ENCODE measurements at regions not wholly inside any gene's neighbourhood (a gene's known extent, or its start where the extent isn't known, plus 50 kb on each side); places are given as distances from the start of the nearest gene placed in this dataset.

- no peak for DNase-seq (ENCODE audit: low read depth in 1 of 2, low spot score in 1 of 2)
- Histone ChIP-seq H3K27ac (replicated peaks) (no peak overlapping the region), H3K27me3 (ENCODE audit: insufficient read depth, poor library complexity, severe bottlenecking) (no peaks in the 10 kb centered on the region), H3K4me3 (replicated peaks; ENCODE audit: insufficient read depth, low read length) (no peak overlapping the region)
- TF ChIP-seq REST (IDR thresholded peaks at IDR 0.05; ENCODE audit: insufficient replicate concordance, low read depth) (no peak), CTCF (IDR thresholded peaks at IDR 0.05; ENCODE audit: insufficient read depth, low read length) (no peak), GABPA (IDR thresholded peaks at IDR 0.05; ENCODE audit: low read depth) (no peak), POLR2AphosphoS5 (IDR thresholded peaks at IDR 0.05; ENCODE audit: low read depth) (no peak), SPI1 (IDR thresholded peaks at IDR 0.05; ENCODE audit: borderline replicate concordance, low read depth) (no peak)
Observed at GRCh38 chr7:13198036-13198435, 510.6 kb downstream of the ARL4A start.

GRCh38 chr7:13198727-13199126, 511.3 kb downstream of the ARL4A start:
- no peak for TF ChIP-seq POLR2AphosphoS5 (IDR thresholded peaks at IDR 0.05; ENCODE audit: low read depth)
- TF ChIP-seq GABPA (IDR thresholded peaks at IDR 0.05; ENCODE audit: low read depth): no peak
- H3K27me3 ChIP-seq (ENCODE audit: insufficient read depth, poor library complexity, severe bottlenecking): no peaks in the 10 kb centered on the region
- H3K27ac ChIP-seq (replicated peaks): no peak overlapping the region
- DNase-seq (ENCODE audit: low read depth in 1 of 2, low spot score in 1 of 2): no peak
- H3K4me3 ChIP-seq (replicated peaks; ENCODE audit: insufficient read depth, low read length): no peak overlapping the region

GRCh38 chr7:13201628-13202027, 514.2 kb downstream of the ARL4A start:
- no peak for DNase-seq (ENCODE audit: low read depth in 1 of 2, low spot score in 1 of 2)
- no peak overlapping the region for H3K27ac ChIP-seq (replicated peaks)
- peak; percentile 83 for TF ChIP-seq SPI1 (IDR thresholded peaks at IDR 0.05; ENCODE audit: borderline replicate concordance, low read depth)
- TF ChIP-seq REST (IDR thresholded peaks at IDR 0.05; ENCODE audit: insufficient replicate concordance, low read depth): no peak
- H3K4me3 ChIP-seq (replicated peaks; ENCODE audit: insufficient read depth, low read length): no peak overlapping the region
- no peaks in the 10 kb centered on the region for H3K27me3 ChIP-seq (ENCODE audit: insufficient read depth, poor library complexity, severe bottlenecking)

GRCh38 chr7:13217768-13218167, 530.3 kb downstream of the ARL4A start:
- DNase-seq (ENCODE audit: low read depth in 1 of 2, low spot score in 1 of 2): no peak
- TF ChIP-seq CTCF (IDR thresholded peaks at IDR 0.05; ENCODE audit: insufficient read depth, low read length): no peak
- TF ChIP-seq GABPA (IDR thresholded peaks at IDR 0.05; ENCODE audit: low read depth): no peak
- no peak for TF ChIP-seq POLR2AphosphoS5 (IDR thresholded peaks at IDR 0.05; ENCODE audit: low read depth)
- TF ChIP-seq REST (IDR thresholded peaks at IDR 0.05; ENCODE audit: insufficient replicate concordance, low read depth): no peak
- Histone ChIP-seq H3K4me3 (replicated peaks; ENCODE audit: insufficient read depth, low read length) (no peak overlapping the region), H3K27ac (replicated peaks) (no peak overlapping the region), H3K27me3 (ENCODE audit: insufficient read depth, poor library complexity, severe bottlenecking) (no peaks in the 10 kb centered on the region)
